ENCODE measurements at regions not wholly inside any gene's neighbourhood (a gene's known extent, or its start where the extent isn't known, plus 50 kb on each side); places are given as distances from the start of the nearest gene placed in this dataset.

GRCh38 chr17:5862395-5862794 is 207.8 kb upstream of the WSCD1 start:
- no peak overlapping the region for H3K4me3 ChIP-seq
- no peaks in the 10 kb centered on the region for H3K9me3 ChIP-seq
- no peak overlapping the region for H3K27ac ChIP-seq
- H3K27me3 ChIP-seq = no peaks in the 10 kb centered on the region
- DNase-seq (ENCODE audit: low spot score) = no peak
- no peak for TF ChIP-seq CTCF (IDR thresholded peaks at IDR 0.05)
- no peaks in the 10 kb centered on the region for H3K36me3 ChIP-seq
- H3K4me1 ChIP-seq = peaks cover 0 to 8% of the 10 kb centered on the region in 2 donors

GRCh38 chr17:5864741-5865657 is 205.2 kb upstream of the WSCD1 start:
- Histone ChIP-seq H3K27ac (no peak overlapping the region), H3K4me3 (no peak overlapping the region)
- DNase-seq (ENCODE audit: low spot score) = no peak

GRCh38 chr17:5866978-5867377 is 203.2 kb upstream of the WSCD1 start:
- H3K27me3 ChIP-seq = no peaks in the 10 kb centered on the region
- TF ChIP-seq CTCF (IDR thresholded peaks at IDR 0.05) = no peak
- DNase-seq (ENCODE audit: low spot score) = no peak
- H3K4me1 ChIP-seq = peaks cover 0 to 8% of the 10 kb centered on the region in 2 donors
- no peaks in the 10 kb centered on the region for H3K36me3 ChIP-seq
- no peak overlapping the region for H3K4me3 ChIP-seq
- H3K9me3 ChIP-seq = no peaks in the 10 kb centered on the region
- no peak overlapping the region for H3K27ac ChIP-seq

More at GRCh38 chr17:5864741-5865657, 205.2 kb upstream of the WSCD1 start:
- Histone ChIP-seq H3K27me3 (no peaks in the 10 kb centered on the region), H3K4me1 (peaks cover 0 to 8% of the 10 kb centered on the region in 2 donors), H3K36me3 (no peaks in the 10 kb centered on the region), H3K9me3 (no peaks in the 10 kb centered on the region)
- no peak for TF ChIP-seq CTCF (IDR thresholded peaks at IDR 0.05)

- no peak overlapping the region for H3K4me3 ChIP-seq
- TF ChIP-seq CTCF (IDR thresholded peaks at IDR 0.05) = no peak
- no peaks in the 10 kb centered on the region for H3K9me3 ChIP-seq
- H3K4me1 ChIP-seq = peaks cover 0 to 8% of the 10 kb centered on the region in 2 donors
- no peak for DNase-seq (ENCODE audit: low spot score)
- H3K27ac ChIP-seq = no peak overlapping the region
- no peaks in the 10 kb centered on the region for H3K27me3 ChIP-seq
- H3K36me3 ChIP-seq = no peaks in the 10 kb centered on the region
Measured at GRCh38 chr17:5869041-5869745, 201.0 kb upstream of the WSCD1 start.

GRCh38 chr17:5870231-5870953 is 199.8 kb upstream of the WSCD1 start:
- peaks cover 0 to under 1% of the 10 kb centered on the region in 2 donors for H3K4me1 ChIP-seq
- no peak for TF ChIP-seq CTCF (IDR thresholded peaks at IDR 0.05)
- no peaks in the 10 kb centered on the region for H3K36me3 ChIP-seq
- no peak for DNase-seq (ENCODE audit: low spot score)
- H3K9me3 ChIP-seq = no peaks in the 10 kb centered on the region
- no peaks in the 10 kb centered on the region for H3K27me3 ChIP-seq
- no peak overlapping the region for H3K4me3 ChIP-seq
- H3K27ac ChIP-seq = no peak overlapping the region

All from right atrium auricular region (tissue), 2 donors.